Stimulated activated effector memory CD8-positive, alpha-beta T cell treated with anti-CD3 and anti-CD28 coated beads, Interleukin-12 subunit alpha, Interleukin-12 subunit beta, amount 100 ng/mL, for 72 hours (primary cell): ENCODE measurements at regions not wholly inside any gene's neighbourhood (a gene's known extent, or its start where the extent isn't known, plus 50 kb on each side); places are given as distances from the start of the nearest gene placed in this dataset.

Experiments used
- ATAC-seq: fragments of 150-1000 bp; cut with Tn5 transposase; 2 replicates; pipeline ENCODE4 v1.10.0; 2021
- DNase-seq, 2 donors: peaks; one replicate each; pipeline ENCODE4 v3.0.0; 2021 to 2022; ENCODE audit warnings: low spot score in 2 of 2
- H3K27ac Mint-ChIP-seq: one replicate; pipeline ENCODE4 v1.8.0; 2022; ENCODE audit warnings: mild to moderate bottlenecking, mixed read lengths
- H3K36me3 Mint-ChIP-seq: one replicate; pipeline ENCODE4 v1.8.0; 2022; ENCODE audit warnings: mild to moderate bottlenecking, mixed read lengths
- H3K4me1 Mint-ChIP-seq: one replicate; pipeline ENCODE4 v1.8.0; 2022; ENCODE audit warnings: mixed read lengths
- H3K4me3 Mint-ChIP-seq: one replicate; pipeline ENCODE4 v1.8.0; 2022; ENCODE audit warnings: mild to moderate bottlenecking, mixed read lengths
- H3K9me3 Mint-ChIP-seq: one replicate; pipeline ENCODE4 v1.8.0; 2022; ENCODE audit warnings: mixed read lengths

DNA sequence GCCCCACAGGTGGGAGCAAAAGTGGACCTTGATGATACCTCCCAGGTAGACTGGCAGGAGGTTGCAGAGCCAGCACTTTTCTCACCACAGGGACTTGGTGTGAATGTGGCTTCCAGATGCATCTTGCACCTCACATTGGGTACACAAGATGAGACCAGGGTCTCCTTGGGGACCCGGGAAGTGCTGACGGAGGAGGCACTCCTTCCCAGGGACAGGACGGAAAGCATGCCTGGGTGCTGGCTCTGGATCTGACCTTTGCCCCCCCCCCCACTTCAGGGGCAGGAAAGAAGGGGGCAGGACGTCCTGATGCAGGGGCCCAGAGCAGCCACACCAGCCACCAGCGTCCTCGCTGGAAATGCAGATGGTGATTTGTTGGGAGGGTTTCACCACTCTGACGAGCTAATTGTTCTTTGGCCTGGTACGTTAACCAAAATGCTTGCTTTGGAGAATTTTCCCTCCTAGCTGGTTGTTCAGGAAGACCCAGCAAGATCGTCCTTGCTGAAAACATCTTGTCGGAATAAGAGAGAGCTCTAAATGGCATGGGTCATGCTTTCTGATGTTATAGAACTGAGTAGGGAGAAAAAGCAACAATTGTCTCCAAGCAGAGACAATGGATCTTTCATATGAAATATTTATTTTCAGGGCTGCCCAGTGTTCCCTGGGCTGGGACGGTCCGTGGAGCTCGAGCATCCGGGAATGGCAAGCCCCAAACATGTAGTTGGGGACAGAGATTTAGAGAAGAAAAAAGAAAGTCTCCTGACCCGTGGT lies 74.4 kb upstream of the PPARA start:
- Mint-ChIP-seq H3K36me3 (no peaks in the 10 kb centered on the region), H3K4me1 (peaks cover 5% of the 10 kb centered on the region), H3K9me3 (no peaks in the 10 kb centered on the region), H3K4me3 (no peak overlapping the region), H3K27ac (no peak overlapping the region)
- DNase-seq (no peak), ATAC-seq (no peak)

DNA sequence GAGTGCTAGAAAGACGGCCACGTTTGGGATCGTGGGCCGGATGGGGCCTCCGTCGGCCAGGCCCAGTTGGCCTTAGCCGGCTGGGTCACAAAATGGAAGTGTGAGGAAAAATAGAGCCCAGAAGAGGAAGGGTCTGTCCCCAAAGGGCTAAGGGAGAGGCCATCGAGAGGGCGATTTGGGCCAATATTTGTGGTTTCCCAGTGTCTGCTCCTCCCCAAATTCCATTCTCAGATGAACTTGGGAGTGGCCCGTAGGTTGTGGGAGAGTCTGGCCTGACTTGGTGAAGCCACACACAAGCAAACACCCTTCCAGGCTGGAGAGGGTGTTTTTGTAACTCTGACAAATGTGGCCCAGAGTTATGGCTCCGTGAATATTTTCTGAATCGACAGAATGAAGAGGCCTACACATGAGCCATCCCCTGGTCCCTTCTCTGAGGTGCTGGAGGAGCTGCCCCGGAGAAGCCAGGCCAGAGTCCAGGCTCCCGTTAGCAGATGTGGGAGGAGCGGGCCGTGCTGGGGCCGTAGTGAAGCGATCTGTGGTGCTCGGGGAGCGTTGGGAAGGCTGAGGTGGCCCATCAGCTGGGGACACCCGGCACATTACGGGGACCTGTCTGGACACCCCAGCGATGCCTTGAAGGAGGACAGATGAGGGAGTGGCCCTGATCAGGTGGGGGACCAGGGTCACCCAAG lies 73.5 kb upstream of the PPARA start:
- H3K4me1 Mint-ChIP-seq = peaks cover 5% of the 10 kb centered on the region

DNA sequence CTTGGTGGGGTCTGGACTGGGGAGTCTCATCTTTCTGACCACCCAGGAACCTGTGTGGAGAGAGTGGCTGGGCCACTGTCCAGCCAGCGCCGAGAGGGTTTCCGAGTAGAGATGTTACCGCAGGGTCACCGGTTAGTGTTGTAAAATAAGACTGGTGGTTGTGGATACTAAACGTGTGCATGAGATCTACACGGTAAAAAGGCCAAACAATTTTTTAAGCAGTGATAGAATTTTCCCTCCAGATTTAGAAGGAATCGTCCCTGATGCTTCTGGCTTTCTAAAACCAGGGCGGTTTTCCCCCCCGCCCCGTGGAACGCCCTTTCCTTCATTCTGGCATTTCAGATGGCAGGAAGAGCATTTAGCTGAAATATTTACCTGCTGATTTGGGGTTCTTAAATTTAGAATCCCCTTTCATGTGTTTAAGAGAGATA lies 72.6 kb upstream of the PPARA start:
- DNase-seq = no peak
- H3K4me3 Mint-ChIP-seq = no peak overlapping the region

More for the DNA sequence above, 73.5 kb upstream of the PPARA start:
- Mint-ChIP-seq H3K36me3 (no peaks in the 10 kb centered on the region), H3K4me3 (no peak overlapping the region), H3K27ac (no peak overlapping the region), H3K9me3 (no peaks in the 10 kb centered on the region)
- no peak for ATAC-seq
- DNase-seq = no peak

DNA sequence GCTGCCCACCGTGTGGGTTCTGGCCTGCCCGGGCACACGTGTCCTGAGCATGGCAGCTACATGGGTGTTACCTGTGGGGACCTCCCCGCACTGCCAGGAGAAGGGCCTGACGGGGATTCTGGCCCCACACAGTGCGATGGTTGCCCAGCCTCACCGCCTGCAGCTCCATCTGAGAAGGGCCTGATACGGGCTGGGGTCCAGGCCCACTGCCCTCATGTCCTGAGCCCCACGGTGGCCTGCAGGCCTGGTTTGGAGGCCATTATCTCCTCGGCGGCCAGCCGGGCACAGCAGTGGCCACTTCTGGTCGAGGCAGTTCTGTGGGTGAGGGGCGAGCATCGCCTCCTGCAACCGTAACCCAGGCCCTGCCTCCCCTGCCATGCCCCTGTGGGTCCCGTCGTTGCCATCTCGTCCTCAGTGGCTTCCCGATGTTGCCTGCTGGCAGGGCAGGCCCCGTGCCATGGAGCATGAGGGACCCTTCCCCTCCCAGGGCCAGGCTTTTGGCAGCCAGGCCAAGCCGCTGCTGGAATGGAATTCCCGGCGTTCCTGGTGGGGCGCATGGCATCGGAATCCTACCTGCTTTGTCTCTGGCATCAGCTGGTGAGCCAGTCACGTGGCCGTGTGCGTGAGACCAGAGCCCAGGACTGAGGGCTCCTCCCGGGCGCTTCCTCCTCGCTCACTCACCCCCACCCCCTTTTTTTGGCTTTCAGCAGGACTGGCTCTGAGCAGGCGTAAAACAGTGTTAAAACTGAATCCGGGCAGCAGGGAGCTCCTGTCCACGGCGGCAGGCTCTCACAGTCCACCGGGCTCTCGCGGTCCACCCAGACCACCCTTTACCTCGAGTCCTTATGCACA lies 71.9 kb upstream of the PPARA start:
- H3K27ac Mint-ChIP-seq = no peak overlapping the region
- H3K4me3 Mint-ChIP-seq = no peak overlapping the region
- H3K36me3 Mint-ChIP-seq = no peaks in the 10 kb centered on the region
- H3K9me3 Mint-ChIP-seq = no peaks in the 10 kb centered on the region
- H3K4me1 Mint-ChIP-seq = no peaks in the 10 kb centered on the region
- DNase-seq (no peak), ATAC-seq (no peak)

More for the DNA sequence above, 72.6 kb upstream of the PPARA start:
- H3K27ac Mint-ChIP-seq = no peak overlapping the region
- no peaks in the 10 kb centered on the region for H3K9me3 Mint-ChIP-seq
- ATAC-seq = no peak
- H3K36me3 Mint-ChIP-seq = no peaks in the 10 kb centered on the region
- peaks cover 2% of the 10 kb centered on the region for H3K4me1 Mint-ChIP-seq

DNA sequence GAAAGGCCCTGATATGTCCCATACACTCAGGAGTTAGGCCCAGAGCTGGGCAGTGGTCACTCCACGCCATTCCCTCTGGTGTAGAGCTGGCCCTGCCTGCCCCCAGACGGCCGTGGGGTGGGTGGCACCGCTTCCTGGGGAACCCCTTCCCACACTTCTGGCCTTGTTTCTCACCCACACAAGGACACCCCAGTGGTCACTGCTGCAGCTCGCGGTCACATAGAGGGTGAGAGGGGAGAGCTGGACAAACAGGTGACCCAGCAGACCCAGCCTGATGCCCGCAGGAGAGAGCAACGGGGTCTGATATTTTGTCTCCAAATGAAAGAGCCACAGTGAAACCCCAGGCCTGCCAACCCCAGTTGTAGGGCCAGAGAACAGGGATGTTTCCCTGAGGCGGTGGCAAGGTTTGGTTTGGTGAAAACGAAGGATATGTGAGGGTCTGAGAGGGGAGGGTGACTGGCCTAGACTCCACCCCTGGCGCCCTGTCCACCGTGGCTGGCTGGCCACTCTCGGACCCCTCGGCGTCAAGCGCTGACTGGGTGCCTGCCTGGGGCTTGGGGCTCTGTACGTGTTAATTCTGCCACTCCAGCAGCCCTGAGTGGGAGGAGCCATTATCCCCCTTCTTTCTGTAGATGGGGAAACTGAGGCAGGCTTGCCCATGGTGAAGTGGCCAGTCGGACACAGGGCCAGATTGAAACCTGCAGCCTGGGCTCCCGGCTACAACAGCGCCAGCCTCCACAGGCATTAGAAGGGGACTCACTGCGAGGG lies 71.0 kb upstream of the PPARA start:
- ATAC-seq (no peak), DNase-seq (no peak)
- Mint-ChIP-seq H3K27ac (no peak overlapping the region), H3K4me3 (no peak overlapping the region), H3K36me3 (no peaks in the 10 kb centered on the region), H3K4me1 (no peaks in the 10 kb centered on the region), H3K9me3 (no peaks in the 10 kb centered on the region)

DNA sequence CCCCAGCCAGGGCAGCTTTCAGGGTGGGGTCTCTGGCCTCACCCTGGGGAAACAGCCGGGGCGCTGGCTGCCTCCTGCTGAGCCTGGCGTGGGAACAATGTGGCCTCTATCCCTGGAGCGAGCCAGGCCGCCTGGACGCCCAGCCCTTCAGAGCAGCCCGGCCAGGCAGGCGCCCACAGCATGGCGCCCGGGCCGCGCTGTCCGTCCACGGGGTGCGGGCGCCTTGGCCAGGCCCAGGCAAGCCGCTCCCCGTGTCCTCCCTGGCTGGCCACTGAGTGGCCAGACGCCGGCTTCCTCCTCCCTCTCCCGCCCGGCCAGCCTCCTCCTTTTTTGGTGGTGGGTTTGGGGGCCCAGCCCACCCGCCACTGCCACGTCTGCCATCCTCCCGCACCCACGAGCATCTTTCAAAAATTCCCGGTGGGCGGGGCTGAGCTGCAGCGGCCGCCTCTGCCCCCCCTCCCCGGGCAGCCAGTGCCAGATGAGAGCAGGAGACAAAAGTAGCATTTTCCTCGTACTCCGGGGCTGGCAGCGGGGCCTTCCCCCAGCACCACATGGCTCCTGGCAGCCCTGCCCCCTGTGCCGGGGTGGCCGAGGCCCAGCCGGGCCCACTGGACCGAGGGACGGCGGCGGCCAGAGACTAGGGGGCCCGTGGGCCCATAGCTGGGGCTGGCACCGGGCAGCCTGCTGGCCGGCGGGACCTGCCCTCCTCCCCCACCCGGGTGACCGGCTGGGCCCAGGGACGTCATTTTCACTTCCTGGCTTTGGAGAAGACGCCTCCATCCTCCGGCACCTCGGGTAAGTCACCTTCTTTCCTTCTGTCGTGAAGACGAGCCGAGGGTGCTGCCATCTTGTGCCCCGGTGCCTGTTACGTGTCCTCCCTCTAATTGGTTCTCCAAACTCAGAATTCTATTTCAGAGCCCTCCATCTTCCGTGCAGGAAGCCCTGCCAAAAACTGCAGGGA lies 70.2 kb upstream of the PPARA start:
- Mint-ChIP-seq H3K36me3 (no peaks in the 10 kb centered on the region), H3K4me1 (peaks cover 6% of the 10 kb centered on the region), H3K4me3 (no peak overlapping the region), H3K9me3 (no peaks in the 10 kb centered on the region), H3K27ac (no peak overlapping the region)
- no peak for DNase-seq
- ATAC-seq = no peak

DNA sequence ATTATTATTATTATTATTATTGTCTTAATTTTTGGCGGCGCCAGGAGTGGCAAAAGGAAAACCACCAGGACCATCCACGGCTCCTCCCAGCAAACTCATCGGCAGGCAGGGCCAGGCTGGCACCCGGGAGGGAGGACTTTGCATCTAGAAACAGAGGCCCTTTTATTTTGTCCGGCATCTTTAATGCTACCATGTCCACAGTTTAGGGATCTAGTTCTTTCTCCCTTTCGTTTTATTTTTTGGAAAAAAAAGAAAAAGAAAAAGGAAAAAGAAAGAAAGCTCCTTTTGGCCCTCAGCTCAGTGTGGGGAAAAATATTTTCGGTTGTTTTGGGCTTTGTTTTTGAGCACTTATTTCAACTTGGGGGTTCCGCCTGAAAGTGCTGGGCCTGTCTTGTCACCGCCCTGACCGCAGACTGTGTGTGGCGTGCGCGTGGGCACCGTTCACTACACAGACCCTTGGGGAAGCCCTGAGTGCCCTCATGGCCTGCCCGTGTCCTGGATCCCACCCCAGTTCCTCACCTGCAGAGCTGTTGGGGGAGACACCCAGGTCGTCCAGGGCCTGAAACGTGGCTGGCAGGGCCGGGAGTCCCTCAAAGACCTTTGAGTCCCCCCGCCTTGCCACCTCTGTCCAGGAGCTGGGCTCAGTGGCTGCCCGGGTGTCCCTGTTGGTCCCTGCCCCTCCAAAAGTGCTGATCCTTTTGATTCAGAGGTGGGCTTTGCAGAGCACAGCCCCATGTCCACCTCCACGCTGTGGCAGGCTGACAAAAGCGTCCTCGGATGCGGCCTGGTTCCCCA lies 69.1 kb upstream of the PPARA start:
- ATAC-seq = no peak
- H3K9me3 Mint-ChIP-seq = no peaks in the 10 kb centered on the region
- peaks cover 6% of the 10 kb centered on the region for H3K4me1 Mint-ChIP-seq
- H3K4me3 Mint-ChIP-seq = no peak overlapping the region
- no peak overlapping the region for H3K27ac Mint-ChIP-seq
- H3K36me3 Mint-ChIP-seq = no peaks in the 10 kb centered on the region
- no peak for DNase-seq

DNA sequence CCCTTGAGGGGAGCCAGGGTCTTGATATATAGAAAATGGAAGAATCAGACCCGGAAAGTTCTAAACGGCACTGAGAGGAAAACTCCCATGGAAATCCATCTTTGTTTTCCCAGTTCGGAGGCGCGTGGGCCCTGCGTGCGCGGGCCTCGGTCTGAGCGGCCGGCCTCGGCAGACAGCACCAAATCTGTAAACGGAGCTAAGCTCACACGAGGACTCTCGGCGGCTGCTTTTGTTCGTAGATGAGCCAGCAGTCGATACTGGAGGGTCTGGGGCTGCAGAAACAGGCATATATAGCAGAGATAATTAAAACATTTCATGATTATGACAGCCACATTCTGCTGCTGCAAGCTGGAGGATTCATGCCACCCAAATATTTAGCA lies 68.5 kb upstream of the PPARA start:
- Mint-ChIP-seq H3K36me3 (no peaks in the 10 kb centered on the region), H3K9me3 (no peaks in the 10 kb centered on the region), H3K4me3 (no peak overlapping the region), H3K4me1 (peaks cover 6% of the 10 kb centered on the region), H3K27ac (no peak overlapping the region)
- ATAC-seq (no peak), DNase-seq (no peak)

DNA sequence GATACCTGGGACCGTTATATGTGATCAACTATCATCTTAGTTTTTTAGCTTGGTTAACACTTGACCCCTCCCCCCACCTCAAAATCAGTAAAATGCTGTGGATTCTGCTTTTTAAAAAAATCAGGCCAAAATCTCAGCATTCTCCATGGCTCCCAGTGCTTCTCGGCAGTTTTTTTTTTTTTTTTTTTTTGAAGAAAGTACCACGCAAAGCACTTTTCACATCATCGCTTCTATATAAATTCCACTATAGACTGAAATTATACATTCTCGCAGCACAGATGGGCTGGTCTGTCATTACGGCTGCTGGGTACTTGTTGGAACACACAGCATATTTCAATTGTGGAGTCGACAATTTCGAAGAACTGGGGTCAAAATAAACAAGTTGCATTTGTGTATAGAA lies 67.7 kb upstream of the PPARA start:
- no peaks in the 10 kb centered on the region for H3K36me3 Mint-ChIP-seq
- no peak overlapping the region for H3K27ac Mint-ChIP-seq
- no peak overlapping the region for H3K4me3 Mint-ChIP-seq
- ATAC-seq (no peak), DNase-seq (no peak)
- no peaks in the 10 kb centered on the region for H3K9me3 Mint-ChIP-seq
- peaks cover 6% of the 10 kb centered on the region for H3K4me1 Mint-ChIP-seq

DNA sequence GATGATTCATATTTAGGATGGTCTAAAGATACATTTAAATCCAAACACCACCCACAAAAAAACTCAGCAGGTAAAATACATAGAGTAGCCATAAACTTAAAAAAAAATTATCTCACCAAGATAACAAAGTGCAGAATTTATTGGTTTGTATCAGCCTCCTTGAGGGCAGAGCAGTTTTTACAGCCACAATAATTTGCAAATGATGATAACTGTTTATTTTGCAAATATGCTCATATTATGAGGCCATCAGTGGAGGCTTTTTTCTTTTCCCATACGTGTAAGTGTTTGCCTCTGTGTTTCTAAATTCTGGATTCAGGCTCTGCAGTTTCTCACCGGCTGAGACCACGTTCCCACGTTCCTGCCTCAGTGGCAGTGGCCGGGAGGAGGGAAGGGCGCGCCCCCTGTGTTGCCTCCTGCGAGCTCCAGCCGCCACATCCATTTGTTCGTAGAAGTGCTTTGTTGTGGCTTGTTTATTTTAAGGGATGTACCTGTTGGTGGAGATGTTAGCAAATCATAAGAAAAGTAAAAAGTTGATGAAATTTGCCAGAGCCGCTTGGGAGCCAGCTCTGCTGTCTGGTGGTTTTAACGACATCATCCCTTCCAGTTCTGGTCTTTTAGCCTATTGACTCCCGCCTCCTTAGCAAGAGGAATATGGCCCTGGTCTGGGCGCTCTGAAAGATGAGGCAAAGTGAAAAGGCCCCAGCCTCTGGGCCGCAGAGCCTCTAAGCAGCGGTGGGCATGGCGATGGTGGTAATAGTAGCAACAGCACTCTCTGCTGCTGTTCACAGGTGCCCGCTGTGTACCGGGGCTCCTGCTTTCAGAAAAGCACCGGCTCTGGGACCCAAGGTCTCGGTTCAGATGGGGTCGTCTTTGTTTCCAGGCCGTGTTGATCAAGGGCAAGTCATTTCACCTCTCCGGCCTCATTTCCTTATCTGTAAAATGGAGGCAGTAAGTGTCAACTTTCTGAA lies 66.7 kb upstream of the PPARA start:
- H3K36me3 Mint-ChIP-seq = no peaks in the 10 kb centered on the region
- peaks cover 6% of the 10 kb centered on the region for H3K4me1 Mint-ChIP-seq
- ATAC-seq = no peak
- no peak overlapping the region for H3K27ac Mint-ChIP-seq
- no peak for DNase-seq
- no peak overlapping the region for H3K4me3 Mint-ChIP-seq
- H3K9me3 Mint-ChIP-seq = no peaks in the 10 kb centered on the region

DNA sequence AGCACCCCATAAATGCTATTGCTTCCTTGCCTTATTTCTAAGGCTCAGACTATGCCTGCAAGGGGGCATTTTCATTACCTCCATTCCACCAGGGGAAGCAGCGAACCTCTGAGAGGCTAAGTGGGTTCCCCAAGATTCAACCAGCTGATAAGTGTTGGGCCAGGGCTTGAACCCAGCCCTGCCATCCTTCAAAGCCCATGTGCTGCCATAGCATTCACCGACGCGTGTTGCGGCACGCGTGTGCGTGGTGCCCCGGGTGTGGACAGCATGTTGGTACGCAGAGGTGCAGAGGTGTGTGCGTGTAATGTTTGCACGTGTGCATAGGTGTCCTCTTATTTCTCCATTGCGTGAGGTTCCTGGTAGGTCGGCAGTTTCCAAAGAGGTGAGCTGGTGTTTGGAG lies 66.0 kb upstream of the PPARA start:
- Mint-ChIP-seq H3K4me3 (no peak overlapping the region), H3K36me3 (no peaks in the 10 kb centered on the region), H3K27ac (no peak overlapping the region), H3K9me3 (no peaks in the 10 kb centered on the region), H3K4me1 (peaks cover 6% of the 10 kb centered on the region)
- DNase-seq (no peak), ATAC-seq (no peak)

DNA sequence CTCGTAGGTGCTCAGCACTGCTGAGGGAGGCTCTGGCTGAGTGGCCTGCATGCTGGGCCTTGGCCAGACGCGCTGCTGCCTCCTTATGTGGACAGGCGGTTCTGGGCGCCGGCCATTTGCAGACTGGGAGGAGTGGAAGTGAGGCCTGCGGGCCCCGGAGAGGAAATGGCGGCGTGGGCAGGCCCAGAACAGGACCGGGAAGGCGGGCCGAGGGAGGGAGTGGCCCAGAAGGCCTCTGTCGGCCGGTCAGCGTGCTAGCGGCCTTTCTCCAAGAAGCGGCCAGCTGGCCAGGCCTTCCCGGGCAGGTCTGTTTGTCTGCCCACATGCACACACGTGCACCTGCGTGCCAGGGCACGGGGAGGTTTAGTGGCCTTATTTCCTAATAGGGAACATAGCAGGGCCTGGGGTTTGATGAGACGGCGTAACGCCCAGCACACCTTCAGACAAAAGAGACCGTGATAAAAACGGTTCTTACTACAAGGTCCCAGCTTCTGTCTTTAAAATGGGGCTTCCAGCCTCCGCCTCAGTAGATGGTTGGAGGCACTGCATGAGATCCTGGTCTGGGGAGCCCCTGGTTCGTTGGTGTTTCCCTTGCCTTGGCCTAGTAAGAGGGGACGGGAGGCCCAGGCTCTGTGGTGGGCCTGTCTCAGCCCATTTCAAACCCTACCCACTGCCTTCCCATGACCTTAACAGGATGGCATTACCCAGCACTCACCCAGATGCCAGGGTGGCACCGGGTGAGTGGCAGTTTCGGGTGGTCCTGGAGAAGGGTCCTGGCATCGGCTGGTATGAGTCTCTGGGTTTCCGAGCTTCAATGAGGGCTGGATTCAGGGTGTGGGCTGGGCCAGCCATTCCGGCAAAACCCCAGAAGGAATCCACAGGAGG lies 65.1 kb upstream of the PPARA start:
- H3K4me3 Mint-ChIP-seq = no peak overlapping the region
- no peak for ATAC-seq

More for the DNA sequence above, 65.1 kb upstream of the PPARA start:
- no peak for DNase-seq
- Mint-ChIP-seq H3K4me1 (peaks cover 6% of the 10 kb centered on the region), H3K9me3 (no peaks in the 10 kb centered on the region), H3K27ac (no peak overlapping the region), H3K36me3 (no peaks in the 10 kb centered on the region)
